MG63 (cell line): ENCODE measurements at regions not wholly inside any gene's neighbourhood (a gene's known extent, or its start where the extent isn't known, plus 50 kb on each side); places are given as distances from the start of the nearest gene placed in this dataset.

Source experiments
- DNase-seq: peaks from one replicate; pipeline ENCODE4 v3.0.0-alpha.2; 2020
- H3K27me3 ChIP-seq: fragments of 250-450 bp; sonication (Bioruptor Pico); 2 replicates; pipeline ENCODE4 v1.5.1; 2020; ENCODE audit warnings: mild to moderate bottlenecking, moderate library complexity
- H3K36me3 ChIP-seq: fragments of 250-450 bp; sonication (Bioruptor Pico); 2 replicates; pipeline ENCODE4 v1.5.1; 2020; ENCODE audit warnings: mild to moderate bottlenecking, moderate library complexity
- H3K4me3 ChIP-seq: fragments of 250-450 bp; sonication (Bioruptor Pico); 2 replicates; pipeline ENCODE4 v1.5.1; 2020; ENCODE audit warnings: mild to moderate bottlenecking, moderate library complexity
- H3K9me3 ChIP-seq: fragments of 250-450 bp; sonication (Bioruptor Pico); 2 replicates; pipeline ENCODE4 v1.5.1; 2020; ENCODE audit warnings: mild to moderate bottlenecking, moderate library complexity

DNA sequence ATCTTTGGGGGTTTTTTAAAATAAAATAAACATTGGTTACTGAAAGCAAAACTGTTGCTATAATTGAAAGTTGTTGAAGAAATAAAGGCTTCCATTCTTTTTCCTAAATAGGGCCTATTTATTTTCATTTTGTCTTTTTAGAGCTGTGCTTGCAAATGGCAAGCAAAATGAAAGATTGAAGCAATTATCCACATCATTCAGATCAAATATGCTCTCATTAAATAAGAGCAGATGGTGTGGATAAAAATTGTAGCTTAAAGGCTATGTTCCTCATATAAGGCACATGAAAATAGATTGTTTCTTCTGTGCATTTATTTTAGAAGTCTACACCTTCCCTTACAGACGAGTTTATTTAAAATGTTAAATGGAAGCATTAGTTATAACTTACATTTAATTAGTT is 1317.7 kb downstream of the MRPL39 start:
- H3K36me3 ChIP-seq = no peaks in the 10 kb centered on the region
- no peaks in the 10 kb centered on the region for H3K27me3 ChIP-seq
- no peaks in the 10 kb centered on the region for H3K9me3 ChIP-seq
- no peak overlapping the region for H3K4me3 ChIP-seq
- DNase-seq = no peak

DNA sequence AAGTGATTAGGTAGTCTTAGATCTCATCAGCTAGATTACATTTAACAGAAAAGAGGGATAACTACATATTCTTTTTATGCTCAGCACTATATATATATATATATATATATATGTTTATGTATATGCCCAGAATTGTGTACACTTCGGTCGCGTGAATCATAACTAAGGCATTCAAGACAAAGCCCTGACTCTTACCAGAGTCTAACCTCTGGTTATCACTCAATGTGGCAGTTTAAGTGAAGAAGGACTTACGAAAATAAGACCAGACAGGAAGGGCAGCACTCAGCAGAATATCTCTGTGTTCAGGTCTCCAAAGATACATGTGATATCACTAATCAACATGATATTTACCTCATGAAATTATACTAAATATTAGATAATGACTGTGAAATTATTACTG is 1326.7 kb downstream of the MRPL39 start:
- DNase-seq = peak; percentile 12
- H3K4me3 ChIP-seq = no peak overlapping the region
- no peaks in the 10 kb centered on the region for H3K9me3 ChIP-seq
- H3K27me3 ChIP-seq = no peaks in the 10 kb centered on the region
- no peaks in the 10 kb centered on the region for H3K36me3 ChIP-seq

DNA sequence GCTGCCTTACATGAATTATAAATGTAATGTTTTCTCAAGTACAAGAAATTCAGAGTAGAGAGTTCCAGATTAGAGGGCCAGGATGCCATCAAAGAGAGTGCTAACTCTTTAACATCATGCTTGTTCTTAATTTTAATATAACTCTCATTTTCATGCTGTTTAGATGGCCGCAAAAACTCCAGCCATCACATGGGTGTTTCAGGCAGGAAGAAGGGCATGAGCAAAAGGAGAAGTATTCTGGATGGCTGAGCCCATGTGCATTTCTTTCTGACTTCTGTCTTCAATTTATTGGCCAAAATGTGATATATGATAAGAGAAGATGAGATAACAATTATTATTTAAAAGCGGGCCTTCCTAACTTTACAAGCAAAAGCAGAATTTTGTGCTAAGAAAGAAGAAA is 1328.6 kb downstream of the MRPL39 start:
- Histone ChIP-seq H3K27me3 (no peaks in the 10 kb centered on the region), H3K36me3 (no peaks in the 10 kb centered on the region), H3K4me3 (no peak overlapping the region), H3K9me3 (no peaks in the 10 kb centered on the region)
- DNase-seq = no peak

DNA sequence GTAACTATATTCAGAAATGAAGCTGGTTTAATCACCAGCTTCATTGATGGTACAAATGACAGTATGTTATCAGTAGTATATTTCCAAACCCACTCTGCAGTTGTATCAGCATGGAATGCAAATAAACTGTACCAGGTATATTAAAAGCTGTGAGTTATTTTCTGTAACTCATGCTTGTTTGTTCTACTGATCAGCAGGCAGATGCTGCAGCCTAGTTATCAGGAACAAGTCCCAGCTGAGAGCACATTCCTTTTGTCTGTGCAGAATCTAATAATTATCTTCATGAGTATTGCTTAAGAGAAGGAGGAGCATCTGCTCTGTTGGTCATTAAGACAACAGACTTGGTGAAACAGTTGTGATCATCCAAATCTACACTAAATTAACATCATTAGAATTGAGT is 1331.1 kb downstream of the MRPL39 start:
- DNase-seq = no peak
- Histone ChIP-seq H3K27me3 (no peaks in the 10 kb centered on the region), H3K4me3 (no peak overlapping the region), H3K36me3 (no peaks in the 10 kb centered on the region), H3K9me3 (no peaks in the 10 kb centered on the region)

DNA sequence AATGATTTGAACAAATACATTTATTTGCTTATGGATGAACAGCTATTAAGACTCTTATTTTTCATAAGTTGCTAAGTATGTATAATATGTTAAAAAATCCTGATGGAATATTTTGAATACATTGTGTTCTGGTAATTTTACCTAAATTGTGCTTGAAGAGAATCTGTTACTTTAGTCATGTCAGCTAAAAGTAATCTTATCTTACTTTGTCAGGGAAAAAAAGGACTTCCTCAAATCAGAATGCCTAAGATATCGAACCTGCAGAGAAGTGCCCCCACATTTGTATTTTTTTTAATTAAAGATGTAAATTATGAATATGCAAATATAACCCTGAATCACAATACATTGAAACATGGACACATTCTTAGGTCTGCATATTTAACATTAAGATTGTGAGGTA is 1331.7 kb downstream of the MRPL39 start:
- Histone ChIP-seq H3K36me3 (no peaks in the 10 kb centered on the region), H3K9me3 (no peaks in the 10 kb centered on the region), H3K27me3 (no peaks in the 10 kb centered on the region), H3K4me3 (no peak overlapping the region)
- DNase-seq = no peak

DNA sequence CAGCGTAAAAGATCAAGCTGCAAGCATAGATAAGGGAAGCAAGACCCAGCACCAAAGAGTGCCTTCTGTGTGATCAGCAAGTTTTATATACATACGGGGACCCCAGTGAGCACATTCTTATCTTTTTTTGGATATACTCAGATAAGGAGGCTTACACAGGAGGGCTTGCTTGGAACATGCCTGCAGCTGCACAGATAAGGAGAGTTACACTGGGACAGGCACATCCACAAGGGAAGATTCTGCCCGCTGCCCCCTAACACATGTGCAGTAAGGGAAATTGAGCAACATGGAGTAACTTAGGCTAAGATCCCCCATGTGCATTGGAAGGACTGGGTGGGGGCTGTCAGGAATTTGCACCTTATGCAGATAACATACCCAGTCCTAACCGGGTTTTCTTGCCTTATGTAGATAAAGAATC is 1334.8 kb downstream of the MRPL39 start:
- no peaks in the 10 kb centered on the region for H3K27me3 ChIP-seq
- no peaks in the 10 kb centered on the region for H3K9me3 ChIP-seq
- H3K36me3 ChIP-seq = no peaks in the 10 kb centered on the region
- no peak for DNase-seq
- H3K4me3 ChIP-seq = no peak overlapping the region

DNA sequence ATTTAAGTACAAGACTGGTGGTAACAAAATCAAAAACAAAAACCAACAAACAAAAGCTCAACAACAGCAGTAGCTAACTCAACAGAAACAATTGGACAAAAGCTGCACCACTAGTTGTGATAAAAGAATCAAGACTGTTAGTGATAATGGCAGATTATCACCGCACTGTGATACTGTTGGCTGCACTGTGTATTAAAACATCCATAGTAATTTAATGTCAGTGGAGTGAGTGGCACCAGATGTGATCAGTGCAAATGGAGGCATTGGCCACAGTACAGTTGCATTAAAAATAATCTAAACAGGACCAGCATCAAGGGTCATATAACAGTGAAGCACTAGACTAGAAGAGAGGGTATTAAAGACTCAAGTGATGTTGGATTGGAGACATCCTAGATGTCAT is 1341.3 kb downstream of the MRPL39 start:
- no peaks in the 10 kb centered on the region for H3K27me3 ChIP-seq
- H3K4me3 ChIP-seq = no peak overlapping the region
- H3K9me3 ChIP-seq = no peaks in the 10 kb centered on the region
- DNase-seq = no peak
- H3K36me3 ChIP-seq = no peaks in the 10 kb centered on the region

DNA sequence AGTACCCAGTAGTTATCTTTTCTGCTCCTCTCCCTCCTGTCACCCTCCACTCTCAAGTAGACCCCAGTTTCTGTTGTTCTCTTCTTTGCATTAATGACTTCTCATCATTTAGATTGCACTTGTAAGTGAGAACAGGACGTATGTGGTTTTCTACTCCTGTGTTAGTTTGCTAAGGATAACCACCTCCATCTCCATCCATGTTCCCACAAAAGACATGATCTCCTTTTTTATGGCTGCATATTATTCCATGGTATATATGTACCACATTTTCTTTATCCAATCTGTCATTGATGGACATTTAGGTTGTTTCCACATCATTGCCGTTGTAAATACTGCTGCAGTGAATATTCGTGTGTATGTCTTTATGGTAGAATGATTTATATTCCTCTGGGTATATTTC is 1346.5 kb downstream of the MRPL39 start:
- H3K9me3 ChIP-seq = no peaks in the 10 kb centered on the region
- H3K36me3 ChIP-seq = no peaks in the 10 kb centered on the region
- H3K4me3 ChIP-seq = no peak overlapping the region
- H3K27me3 ChIP-seq = no peaks in the 10 kb centered on the region
- DNase-seq = no peak

DNA sequence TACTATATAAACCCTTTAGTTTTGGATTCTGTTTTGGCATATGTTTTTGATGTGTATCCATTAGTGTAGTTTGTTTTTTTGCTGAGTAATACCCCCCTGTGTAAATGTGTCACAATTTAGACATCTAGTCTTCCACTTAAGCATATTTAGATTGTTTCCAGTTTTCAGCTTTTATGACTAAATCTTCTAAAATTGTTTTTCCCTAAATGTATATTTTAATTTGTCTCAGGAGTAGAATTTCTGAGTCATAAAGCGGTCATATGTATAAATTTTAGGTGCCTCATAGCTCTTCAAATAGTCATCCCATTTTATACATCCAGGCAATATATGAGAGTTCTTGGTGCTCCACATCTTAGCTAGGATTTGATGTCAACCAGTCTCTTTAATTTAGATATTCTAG is 1348.0 kb downstream of the MRPL39 start:
- H3K9me3 ChIP-seq = no peaks in the 10 kb centered on the region
- DNase-seq = no peak
- no peaks in the 10 kb centered on the region for H3K36me3 ChIP-seq
- no peaks in the 10 kb centered on the region for H3K27me3 ChIP-seq
- H3K4me3 ChIP-seq = no peak overlapping the region

DNA sequence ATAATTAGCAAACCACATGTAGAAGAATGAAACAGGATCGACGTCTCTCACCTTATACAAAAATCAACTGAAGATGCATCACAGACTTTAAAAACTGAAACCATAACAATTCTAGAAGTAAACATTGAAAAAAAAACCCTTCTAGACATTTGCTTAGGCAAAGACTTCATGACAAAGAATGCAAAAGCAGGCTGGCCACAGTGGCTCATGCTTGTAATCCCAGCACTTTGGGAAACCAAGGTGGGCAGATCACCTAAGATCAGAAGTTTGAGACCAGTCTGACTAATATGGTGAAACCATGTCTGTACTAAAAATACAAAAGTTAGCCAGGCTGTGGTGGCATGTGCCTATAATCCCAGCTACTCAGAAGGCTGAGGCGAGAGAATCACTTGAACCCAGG is 1351.7 kb downstream of the MRPL39 start:
- no peak overlapping the region for H3K4me3 ChIP-seq
- no peaks in the 10 kb centered on the region for H3K36me3 ChIP-seq
- H3K9me3 ChIP-seq = no peaks in the 10 kb centered on the region
- H3K27me3 ChIP-seq = no peaks in the 10 kb centered on the region
- DNase-seq = no peak

DNA sequence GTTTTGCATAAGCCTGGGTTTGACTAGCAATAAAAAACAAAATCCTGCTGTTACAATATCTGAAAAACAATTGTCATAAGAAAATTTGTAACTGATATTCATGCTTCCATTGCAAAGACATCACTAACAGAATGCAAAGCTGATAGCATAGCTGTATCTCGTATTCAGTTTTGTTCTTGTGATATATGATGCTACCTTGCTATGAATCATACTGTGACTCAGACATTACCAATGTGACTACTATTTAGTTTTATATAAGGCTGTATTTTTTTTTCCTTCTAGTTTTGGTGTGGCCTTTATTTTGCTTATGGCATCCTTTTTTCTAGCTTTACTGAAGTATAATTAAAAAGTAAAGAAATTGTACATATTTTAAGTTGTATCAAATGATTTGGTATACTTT is 1381.8 kb downstream of the MRPL39 start:
- Histone ChIP-seq H3K9me3 (no peaks in the 10 kb centered on the region; the same call in 1 of the 2 replicates), H3K36me3 (no peaks in the 10 kb centered on the region), H3K4me3 (no peak overlapping the region), H3K27me3 (no peaks in the 10 kb centered on the region)
- DNase-seq = no peak

DNA sequence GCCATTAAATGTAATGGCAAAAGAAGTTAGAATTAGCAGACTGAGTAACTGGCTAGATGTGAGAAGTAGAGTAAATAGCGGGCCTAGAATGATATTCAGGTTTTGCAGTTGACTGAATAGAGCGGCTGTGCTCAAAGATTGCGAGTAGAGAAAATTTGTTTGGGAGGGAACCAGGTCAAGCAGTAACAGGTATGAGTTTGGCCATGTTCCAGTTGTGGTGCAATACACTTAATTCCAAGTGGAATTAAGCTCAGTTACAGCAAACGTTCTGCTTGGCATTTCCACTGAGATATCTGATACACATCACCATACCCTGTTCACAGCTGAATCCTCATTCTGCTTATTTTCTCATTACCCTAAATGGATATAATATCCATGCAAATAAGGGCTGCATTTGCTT is 1382.9 kb downstream of the MRPL39 start:
- H3K9me3 ChIP-seq = no peaks in the 10 kb centered on the region; the same call in 1 of the 2 replicates
- H3K27me3 ChIP-seq = no peaks in the 10 kb centered on the region
- H3K4me3 ChIP-seq = no peak overlapping the region
- DNase-seq = no peak
- no peaks in the 10 kb centered on the region for H3K36me3 ChIP-seq

DNA sequence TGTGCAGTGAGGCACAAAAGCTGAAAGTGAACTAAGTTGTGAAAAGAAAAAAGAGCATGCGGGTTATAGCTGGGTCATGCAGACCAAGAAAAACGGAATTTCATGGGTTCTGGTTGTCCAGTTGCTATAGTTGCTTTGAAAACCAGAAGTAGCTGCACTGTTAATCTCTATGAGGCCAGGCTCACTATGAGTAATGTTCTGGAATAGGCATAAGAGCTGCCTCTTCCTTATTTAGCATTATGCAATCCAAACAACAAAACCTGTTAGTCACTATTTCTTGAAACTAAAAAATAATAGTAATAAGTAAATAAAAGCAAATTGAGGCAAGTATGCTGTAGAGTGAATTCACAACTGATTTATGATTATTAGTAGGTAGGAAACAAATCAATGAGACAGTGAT is 1383.7 kb downstream of the MRPL39 start:
- Histone ChIP-seq H3K4me3 (no peak overlapping the region), H3K27me3 (no peaks in the 10 kb centered on the region), H3K36me3 (no peaks in the 10 kb centered on the region), H3K9me3 (no peaks in the 10 kb centered on the region; the same call in 1 of the 2 replicates)
- DNase-seq = no peak

DNA sequence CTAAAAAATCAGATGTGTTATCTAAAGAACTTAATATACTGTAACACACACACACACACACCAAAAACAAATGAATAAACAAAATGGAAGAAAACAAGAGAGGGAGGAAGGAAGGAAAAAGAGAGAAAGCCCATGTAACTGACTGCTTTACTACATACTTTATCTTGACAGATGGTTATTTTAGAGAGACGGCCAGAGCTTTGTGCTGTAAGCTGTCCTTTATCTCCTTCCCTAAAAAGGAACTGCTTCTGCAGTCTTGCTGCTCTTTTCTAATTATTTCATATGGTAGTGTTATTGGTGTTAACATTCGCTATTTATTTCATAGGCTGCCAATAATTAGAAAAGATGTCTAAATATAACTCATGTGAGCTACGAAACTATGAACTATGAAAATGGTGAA is 1384.6 kb downstream of the MRPL39 start:
- H3K36me3 ChIP-seq = no peaks in the 10 kb centered on the region
- no peaks in the 10 kb centered on the region; the same call in 1 of the 2 replicates for H3K9me3 ChIP-seq
- no peak for DNase-seq
- no peak overlapping the region for H3K4me3 ChIP-seq
- H3K27me3 ChIP-seq = no peaks in the 10 kb centered on the region

DNA sequence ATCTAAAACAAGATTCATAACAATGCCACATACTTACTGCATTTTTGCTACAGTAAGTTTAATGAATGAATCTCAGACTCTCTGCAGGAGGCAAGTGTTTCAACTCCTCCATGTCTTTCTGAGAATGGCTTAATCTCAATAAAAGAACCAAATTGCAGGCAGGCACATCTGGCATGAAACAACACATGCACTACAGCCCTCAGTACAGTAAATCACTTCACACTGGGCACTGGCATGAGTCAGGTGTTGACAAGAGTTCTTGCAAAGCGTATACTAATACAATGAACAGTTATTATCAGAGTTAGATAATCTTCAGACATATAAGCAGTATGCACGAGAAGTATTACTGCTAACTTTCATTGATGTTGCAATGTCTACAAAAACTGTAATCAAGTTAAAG is 1386.8 kb downstream of the MRPL39 start:
- Histone ChIP-seq H3K4me3 (no peak overlapping the region), H3K36me3 (no peaks in the 10 kb centered on the region), H3K9me3 (no peaks in the 10 kb centered on the region), H3K27me3 (no peaks in the 10 kb centered on the region)
- no peak for DNase-seq

DNA sequence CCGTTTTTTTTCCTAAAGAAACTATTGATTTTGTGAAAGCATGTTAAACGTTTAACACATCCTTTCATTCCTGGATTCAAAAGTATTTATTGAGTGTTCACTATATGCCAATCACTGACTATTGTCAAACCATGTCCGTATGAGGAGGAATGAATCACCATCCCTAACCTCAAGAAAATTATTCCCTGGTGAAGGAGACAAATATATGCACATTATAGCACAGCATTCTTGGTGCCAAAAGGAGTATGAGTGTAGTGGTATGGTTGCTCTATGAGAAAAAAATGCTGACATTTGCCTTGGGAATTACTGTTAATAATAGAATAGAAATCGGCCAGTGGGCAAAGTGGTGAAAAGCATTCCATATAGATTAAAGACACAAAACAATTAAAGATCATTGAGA is 1390.1 kb downstream of the MRPL39 start:
- no peak overlapping the region for H3K4me3 ChIP-seq
- H3K36me3 ChIP-seq = no peaks in the 10 kb centered on the region
- no peaks in the 10 kb centered on the region for H3K27me3 ChIP-seq
- DNase-seq = no peak
- H3K9me3 ChIP-seq = no peaks in the 10 kb centered on the region

DNA sequence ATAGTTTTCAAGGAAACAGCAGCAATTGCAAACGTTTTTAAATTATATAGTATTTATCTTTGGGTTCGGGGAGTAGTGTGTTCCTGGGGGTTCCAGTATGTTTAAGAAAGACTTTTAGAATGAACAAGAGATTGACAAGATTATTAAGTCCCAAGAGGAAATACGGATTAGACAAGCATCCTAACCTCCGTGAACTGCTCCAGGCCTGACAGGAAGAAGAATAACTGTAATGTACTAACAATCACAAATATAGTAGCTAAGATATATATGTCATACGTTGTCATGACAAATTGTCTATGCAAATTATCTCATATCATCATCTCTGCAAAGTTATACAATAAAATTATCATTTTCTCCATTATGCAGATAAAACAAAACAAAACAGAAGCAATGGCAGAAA is 1397.2 kb downstream of the MRPL39 start:
- no peaks in the 10 kb centered on the region for H3K27me3 ChIP-seq
- H3K9me3 ChIP-seq = no peaks in the 10 kb centered on the region
- no peak overlapping the region for H3K4me3 ChIP-seq
- DNase-seq = no peak
- no peaks in the 10 kb centered on the region for H3K36me3 ChIP-seq

DNA sequence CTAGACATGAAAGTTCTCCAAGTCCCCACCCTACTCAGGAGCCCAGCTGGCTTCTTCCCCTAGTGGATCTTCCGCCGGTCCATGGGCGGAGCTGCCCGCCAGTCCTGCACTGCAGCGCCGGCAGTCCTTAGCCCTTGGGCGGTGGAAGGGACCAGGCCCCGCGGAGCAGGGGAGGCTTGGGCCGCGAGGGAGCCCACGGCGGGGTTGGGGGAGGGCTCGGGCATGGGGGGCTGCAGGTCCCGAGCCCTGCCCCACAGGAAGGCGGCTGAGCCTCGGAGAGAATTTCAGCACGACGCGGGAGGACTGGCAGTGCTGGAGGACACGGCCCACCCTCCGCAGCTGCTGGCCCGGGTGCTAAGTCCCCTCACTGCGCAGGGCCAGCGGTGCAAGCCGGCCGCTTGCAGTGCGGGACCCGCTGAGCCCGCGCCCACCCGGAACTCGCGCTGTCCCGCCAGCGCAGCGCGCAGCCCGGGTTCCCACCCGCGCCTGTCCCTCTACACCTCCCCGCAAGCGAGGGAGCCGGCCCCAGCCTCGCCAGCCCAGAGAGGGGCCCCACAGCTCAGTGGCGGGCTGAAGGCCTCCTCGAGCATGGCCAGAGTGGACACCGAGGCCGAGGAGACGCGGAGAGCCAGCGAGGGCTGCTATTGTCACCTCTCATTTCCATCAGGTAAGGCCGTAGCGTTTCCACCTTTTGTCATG is 1398.6 kb downstream of the MRPL39 start:
- no peak overlapping the region for H3K4me3 ChIP-seq
- H3K9me3 ChIP-seq = no peaks in the 10 kb centered on the region
- no peak for DNase-seq
- no peaks in the 10 kb centered on the region for H3K36me3 ChIP-seq
- no peaks in the 10 kb centered on the region for H3K27me3 ChIP-seq

DNA sequence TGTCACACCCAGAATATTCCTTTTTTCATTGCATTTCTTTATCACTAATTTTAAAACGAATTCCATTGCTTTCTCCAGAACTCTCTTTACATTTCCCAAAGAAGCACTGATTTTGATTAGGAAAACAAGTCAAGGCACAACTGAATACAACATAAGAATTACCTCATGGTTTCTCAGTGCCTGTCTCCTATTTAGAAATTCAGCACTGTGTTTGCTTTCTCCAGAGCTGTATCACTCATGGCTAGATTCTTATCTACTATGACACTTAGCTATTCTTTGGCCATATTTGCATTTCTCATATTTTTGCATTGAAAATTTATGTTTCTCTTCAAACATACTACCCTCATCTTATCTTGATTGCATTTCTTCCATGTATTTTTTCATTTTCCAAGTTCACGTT is 1402.0 kb downstream of the MRPL39 start:
- DNase-seq = no peak
- Histone ChIP-seq H3K27me3 (no peaks in the 10 kb centered on the region), H3K4me3 (no peak overlapping the region), H3K36me3 (no peaks in the 10 kb centered on the region), H3K9me3 (no peaks in the 10 kb centered on the region)
